Right lobe of liver (tissue), 4 donors: ENCODE measurements at regions not wholly inside any gene's neighbourhood (a gene's known extent, or its start where the extent isn't known, plus 50 kb on each side); places are given as distances from the start of the nearest gene placed in this dataset.

Experiments
- POLR2A ChIP-seq: fragments of 450-650 bp; IDR thresholded peaks from one replicate; pipeline ENCODE4 v1.6.1; 2017; ENCODE audit warnings: antibody characterized with exemption, mild to moderate bottlenecking
- TF ChIP-seq, protein P1 (sequence below), 4 donors: fragments of 200-600 bp in 3 of 4; fragments of 450-650 bp in 1 of 4; IDR thresholded peaks; one replicate each; pipeline versions ENCODE4 v1.5.1 to v1.8.0; 2016 to 2022; ENCODE audit warnings: antibody characterized with exemption in 4 of 4, mild to moderate bottlenecking in 2 of 4
- donor health status: DM: no; HTN: no; CAD: no.
- donor health status: DM: no; HTN: no; CAD: no.
- donor health status: DM: no; HTN: yes; CAD: no.

DNA sequence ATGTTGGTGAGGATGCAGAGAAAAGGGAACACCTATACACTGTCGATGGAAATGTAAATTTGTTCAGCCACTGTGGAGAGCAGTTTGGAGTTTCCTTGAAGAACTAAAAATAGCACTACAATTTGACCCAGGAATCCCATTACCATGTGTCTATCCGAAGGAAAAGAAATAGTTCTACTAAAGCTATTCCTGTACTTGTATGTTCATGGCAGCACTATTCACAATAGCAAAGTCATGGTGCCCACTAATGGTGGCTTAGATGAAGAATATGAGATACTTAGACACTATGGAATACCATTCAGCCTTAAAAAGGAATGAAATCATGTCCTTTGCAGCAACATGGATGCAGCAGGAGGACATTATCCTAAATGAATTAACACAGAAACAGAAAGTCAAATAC is 50.2 kb upstream of the CAST start:
- TF ChIP-seq, protein P1, sequence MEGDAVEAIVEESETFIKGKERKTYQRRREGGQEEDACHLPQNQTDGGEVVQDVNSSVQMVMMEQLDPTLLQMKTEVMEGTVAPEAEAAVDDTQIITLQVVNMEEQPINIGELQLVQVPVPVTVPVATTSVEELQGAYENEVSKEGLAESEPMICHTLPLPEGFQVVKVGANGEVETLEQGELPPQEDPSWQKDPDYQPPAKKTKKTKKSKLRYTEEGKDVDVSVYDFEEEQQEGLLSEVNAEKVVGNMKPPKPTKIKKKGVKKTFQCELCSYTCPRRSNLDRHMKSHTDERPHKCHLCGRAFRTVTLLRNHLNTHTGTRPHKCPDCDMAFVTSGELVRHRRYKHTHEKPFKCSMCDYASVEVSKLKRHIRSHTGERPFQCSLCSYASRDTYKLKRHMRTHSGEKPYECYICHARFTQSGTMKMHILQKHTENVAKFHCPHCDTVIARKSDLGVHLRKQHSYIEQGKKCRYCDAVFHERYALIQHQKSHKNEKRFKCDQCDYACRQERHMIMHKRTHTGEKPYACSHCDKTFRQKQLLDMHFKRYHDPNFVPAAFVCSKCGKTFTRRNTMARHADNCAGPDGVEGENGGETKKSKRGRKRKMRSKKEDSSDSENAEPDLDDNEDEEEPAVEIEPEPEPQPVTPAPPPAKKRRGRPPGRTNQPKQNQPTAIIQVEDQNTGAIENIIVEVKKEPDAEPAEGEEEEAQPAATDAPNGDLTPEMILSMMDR (IDR thresholded peaks at IDR 0.05): no peak
- no peak for TF ChIP-seq POLR2A
